ENCODE measurements at regions not wholly inside any gene's neighbourhood (a gene's known extent, or its start where the extent isn't known, plus 50 kb on each side); places are given as distances from the start of the nearest gene placed in this dataset.

- H3K9me3 Mint-ChIP-seq (ENCODE audit: low read depth, unreplicated experiment) = peaks cover 2% of the 10 kb centered on the region
- intact Hi-C loops (cut with micrococcal nuclease; ENCODE audit: unreplicated experiment) = no loop called here
- no peak overlapping the region for H3K27ac Mint-ChIP-seq (ENCODE audit: unreplicated experiment)
- H3K4me3 Mint-ChIP-seq (ENCODE audit: low read depth, unreplicated experiment) = no peak overlapping the region
- H3K27me3 Mint-ChIP-seq (ENCODE audit: unreplicated experiment) = peaks cover 38% of the 10 kb centered on the region
- CTCF ChIA-PET = no interaction called here
- no peak for DNase-seq
- BruUV-seq (replicated peaks) = no TSS peak
- H3K36me3 Mint-ChIP-seq (ENCODE audit: insufficient read depth, unreplicated experiment) = no peaks in the 10 kb centered on the region
- H3K4me1 Mint-ChIP-seq (ENCODE audit: low read depth, unreplicated experiment) = no peaks in the 10 kb centered on the region
- TF ChIP-seq CTCF (IDR thresholded peaks at IDR 0.05; ENCODE audit: unreplicated experiment) = no peak
Observed at GRCh38 chr9:86827893-86828292, 119.4 kb downstream of the GAS1 start.

- DNase-seq = no peak
- Mint-ChIP-seq H3K4me3 (ENCODE audit: low read depth, unreplicated experiment) (no peak overlapping the region), H3K36me3 (ENCODE audit: insufficient read depth, unreplicated experiment) (no peaks in the 10 kb centered on the region), H3K9me3 (ENCODE audit: low read depth, unreplicated experiment) (peaks cover 2% of the 10 kb centered on the region), H3K27ac (ENCODE audit: unreplicated experiment) (no peak overlapping the region), H3K4me1 (ENCODE audit: low read depth, unreplicated experiment) (no peaks in the 10 kb centered on the region), H3K27me3 (ENCODE audit: unreplicated experiment) (peaks cover 52% of the 10 kb centered on the region)
- no TSS peak for BruUV-seq (replicated peaks)
- CTCF ChIA-PET = no interaction called here
- intact Hi-C loops (cut with micrococcal nuclease; ENCODE audit: unreplicated experiment) = no loop called here
- TF ChIP-seq CTCF (IDR thresholded peaks at IDR 0.05; ENCODE audit: unreplicated experiment) = no peak
Observed at GRCh38 chr9:86825299-86825698, 122.0 kb downstream of the GAS1 start.

- no TSS peak for BruUV-seq (replicated peaks)
- CTCF ChIA-PET = no interaction called here
Observed at GRCh38 chr9:86822006-86822801, 125.1 kb downstream of the GAS1 start.

GRCh38 chr9:86821006-86821845 is 126.1 kb downstream of the GAS1 start:
- H3K27me3 Mint-ChIP-seq (ENCODE audit: unreplicated experiment) = peaks cover 41% of the 10 kb centered on the region
- no peak for DNase-seq
- CTCF ChIA-PET = no interaction called here
- no peaks in the 10 kb centered on the region for H3K4me1 Mint-ChIP-seq (ENCODE audit: low read depth, unreplicated experiment)
- intact Hi-C loops (cut with micrococcal nuclease; ENCODE audit: unreplicated experiment) = no loop called here
- no peak overlapping the region for H3K27ac Mint-ChIP-seq (ENCODE audit: unreplicated experiment)
- peaks cover 2% of the 10 kb centered on the region for H3K9me3 Mint-ChIP-seq (ENCODE audit: low read depth, unreplicated experiment)
- H3K36me3 Mint-ChIP-seq (ENCODE audit: insufficient read depth, unreplicated experiment) = no peaks in the 10 kb centered on the region
- no peak overlapping the region for H3K4me3 Mint-ChIP-seq (ENCODE audit: low read depth, unreplicated experiment)
- no TSS peak for BruUV-seq (replicated peaks)
- TF ChIP-seq CTCF (IDR thresholded peaks at IDR 0.05; ENCODE audit: unreplicated experiment) = no peak

More at GRCh38 chr9:86822006-86822801, 125.1 kb downstream of the GAS1 start:
- H3K27ac Mint-ChIP-seq (ENCODE audit: unreplicated experiment) = no peak overlapping the region
- no peak overlapping the region for H3K4me3 Mint-ChIP-seq (ENCODE audit: low read depth, unreplicated experiment)
- H3K4me1 Mint-ChIP-seq (ENCODE audit: low read depth, unreplicated experiment) = no peaks in the 10 kb centered on the region
- H3K9me3 Mint-ChIP-seq (ENCODE audit: low read depth, unreplicated experiment) = peaks cover 2% of the 10 kb centered on the region
- H3K27me3 Mint-ChIP-seq (ENCODE audit: unreplicated experiment) = peaks cover 51% of the 10 kb centered on the region
- no peaks in the 10 kb centered on the region for H3K36me3 Mint-ChIP-seq (ENCODE audit: insufficient read depth, unreplicated experiment)
- TF ChIP-seq CTCF (IDR thresholded peaks at IDR 0.05; ENCODE audit: unreplicated experiment) = no peak
- DNase-seq = no peak
- intact Hi-C loops (cut with micrococcal nuclease; ENCODE audit: unreplicated experiment) = no loop called here
